Activated CD4-positive, alpha-beta T cell treated with anti-CD3 and anti-CD28 coated beads, Interleukin-2, amount 50 U/mL, for 1 hour (primary cell): ENCODE measurements at regions not wholly inside any gene's neighbourhood (a gene's known extent, or its start where the extent isn't known, plus 50 kb on each side); places are given as distances from the start of the nearest gene placed in this dataset.

Source experiments
- DNase-seq: peaks from one replicate; pipeline ENCODE4 v3.0.0-alpha.2; 2020

- DNase-seq: no peak
These were observed 889.2 kb downstream of the PDCD6IP start for GRCh38 chr3:34687671-34688070.

- DNase-seq: no peak
These were observed 898.4 kb downstream of the PDCD6IP start for GRCh38 chr3:34696831-34697230.

DNA sequence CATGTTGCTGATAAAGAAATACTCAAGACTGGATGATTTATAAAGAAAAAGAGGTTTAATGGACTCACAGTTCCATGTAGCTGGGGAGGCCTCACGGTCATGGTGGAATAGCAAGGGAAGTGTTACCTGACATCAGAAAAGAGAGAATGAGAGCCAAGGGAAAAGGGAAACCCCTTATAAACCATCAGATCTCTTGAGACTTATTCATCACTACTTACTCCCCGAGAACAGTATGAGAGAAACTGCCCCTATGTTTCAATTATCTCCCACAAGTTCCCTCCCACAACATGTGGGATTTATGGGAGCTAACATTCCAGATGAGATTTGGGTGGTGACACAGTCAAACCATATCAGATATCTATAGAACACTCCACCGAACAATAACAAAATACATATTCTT, 904.6 kb downstream of the PDCD6IP start:
- DNase-seq: no peak

DNA sequence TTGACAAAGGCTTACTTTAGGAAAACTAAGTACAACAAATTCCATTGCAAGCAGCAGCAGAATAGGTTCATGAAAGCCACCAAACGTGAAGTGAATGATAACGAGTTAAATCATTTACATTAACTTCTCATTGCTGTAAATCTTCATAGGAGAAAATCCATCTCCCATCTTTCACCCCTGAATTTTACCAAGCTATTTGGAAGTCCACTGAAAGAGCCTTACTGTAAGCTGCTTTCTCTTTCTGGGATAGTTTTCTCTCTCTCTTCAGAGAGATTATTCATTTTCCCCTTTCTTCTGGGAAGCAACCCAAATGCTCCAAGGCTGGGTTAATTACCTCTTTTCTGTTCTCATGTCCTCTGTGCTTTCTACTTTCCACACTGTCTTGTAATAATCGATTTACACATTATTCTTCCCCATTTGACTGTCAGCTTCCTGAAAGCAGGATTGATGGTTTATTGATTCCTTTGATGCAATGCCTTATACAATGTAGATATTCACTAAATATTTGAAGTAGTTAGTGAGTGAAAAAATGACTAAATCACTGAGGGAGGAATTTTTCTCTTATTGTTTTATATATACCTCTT, 914.3 kb upstream of the ARPP21 start:
- DNase-seq: no peak

DNA sequence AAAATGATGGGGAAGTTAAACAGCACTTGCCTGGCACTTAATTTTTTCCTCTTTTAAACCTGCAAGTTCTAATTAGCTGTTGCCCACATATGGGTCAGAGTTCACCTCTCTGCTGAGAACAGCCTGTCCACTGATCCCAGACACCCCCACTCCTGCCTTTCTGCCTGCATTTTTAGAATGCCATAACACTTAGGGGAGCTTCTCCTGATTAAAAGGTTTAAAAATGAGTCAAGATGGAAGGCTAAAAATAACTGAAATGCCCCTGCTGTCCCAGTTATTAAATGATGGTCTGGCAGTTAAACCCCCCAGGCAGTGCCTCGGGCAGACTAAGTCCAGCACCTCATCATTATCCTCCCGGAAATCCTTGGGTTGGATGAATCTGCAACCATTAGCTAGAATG, 913.6 kb upstream of the ARPP21 start:
- DNase-seq: no peak

DNA sequence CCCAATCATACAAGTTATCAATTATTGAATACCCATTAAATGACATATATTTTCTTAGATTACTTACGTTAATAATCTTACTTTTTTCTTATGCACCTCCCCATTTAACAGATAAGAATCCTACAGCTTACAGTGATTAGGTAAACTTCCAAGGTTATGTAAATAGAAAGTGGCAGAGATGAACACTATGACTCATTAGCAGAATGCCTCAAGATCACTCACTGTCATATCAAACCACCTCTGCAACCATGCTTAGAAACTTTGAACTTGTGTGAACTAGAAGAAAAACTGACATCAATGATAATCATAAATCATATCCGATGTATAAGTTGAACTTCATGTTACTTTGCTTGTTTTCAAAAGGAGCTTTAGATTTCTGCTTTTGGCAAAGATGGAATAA, 911.6 kb upstream of the ARPP21 start:
- no peak for DNase-seq

DNA sequence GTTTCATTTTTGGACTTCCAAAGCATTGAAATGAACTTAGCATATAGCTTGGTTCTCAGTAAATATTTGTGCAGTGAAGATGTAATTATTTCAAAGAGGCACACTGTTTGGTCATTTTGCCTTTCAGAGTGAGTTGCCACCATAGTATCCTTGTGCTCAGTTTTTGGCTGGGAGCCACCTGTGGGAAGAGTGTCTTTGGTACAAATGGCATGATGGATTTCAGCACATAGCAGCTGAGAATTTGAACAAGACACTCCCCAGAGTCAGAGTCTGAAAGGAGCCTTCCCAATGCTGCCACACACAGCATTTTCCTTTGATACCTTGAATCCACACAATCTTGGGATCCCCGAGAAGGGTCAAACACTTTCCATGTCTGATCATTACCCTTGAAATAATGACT, 897.2 kb upstream of the ARPP21 start:
- DNase-seq: no peak

GRCh38 chr3:34758630-34759261, 880.6 kb upstream of the ARPP21 start:
- DNase-seq: no peak

- DNase-seq: no peak
These were observed 861.9 kb upstream of the ARPP21 start for GRCh38 chr3:34777386-34777785.

DNA sequence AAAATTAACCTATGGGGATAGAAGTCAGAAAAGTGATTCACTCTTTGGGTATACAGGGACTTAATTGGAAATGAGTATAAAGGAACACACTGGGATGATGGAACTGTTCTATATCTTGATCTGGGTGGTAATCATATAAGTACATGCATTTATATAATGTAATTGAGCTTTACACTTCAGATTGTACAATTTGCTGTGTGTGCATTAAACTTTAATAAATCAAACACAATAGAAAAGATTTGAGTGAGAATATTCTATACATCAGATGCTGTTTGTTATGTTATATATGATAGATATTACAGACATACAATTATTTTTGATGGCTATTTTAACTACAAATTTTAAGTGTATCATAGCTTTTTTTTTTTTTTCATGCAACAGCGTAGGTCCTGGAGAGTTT, 860.2 kb upstream of the ARPP21 start:
- no peak for DNase-seq

DNA sequence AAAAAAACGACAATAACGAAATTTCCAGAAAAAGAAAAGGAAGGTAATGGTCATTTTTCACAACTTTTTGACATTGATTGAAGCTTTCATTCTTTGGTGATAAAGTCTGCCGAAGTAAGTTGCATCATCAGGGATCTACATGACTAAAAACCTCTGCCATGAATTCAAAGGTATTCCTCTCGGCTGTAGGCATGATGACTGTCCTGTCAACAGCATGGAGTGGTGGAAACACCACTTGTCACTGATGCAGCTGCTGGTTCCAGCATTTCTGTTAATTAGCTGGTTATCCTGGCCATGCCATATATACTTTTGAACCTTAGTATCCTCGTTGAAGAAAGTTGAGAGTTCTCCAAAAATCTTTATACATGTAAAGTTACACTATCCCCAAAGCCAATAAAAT, 859.0 kb upstream of the ARPP21 start:
- no peak for DNase-seq

GRCh38 chr3:34780973-34781372, 858.4 kb upstream of the ARPP21 start:
- no peak for DNase-seq

DNA sequence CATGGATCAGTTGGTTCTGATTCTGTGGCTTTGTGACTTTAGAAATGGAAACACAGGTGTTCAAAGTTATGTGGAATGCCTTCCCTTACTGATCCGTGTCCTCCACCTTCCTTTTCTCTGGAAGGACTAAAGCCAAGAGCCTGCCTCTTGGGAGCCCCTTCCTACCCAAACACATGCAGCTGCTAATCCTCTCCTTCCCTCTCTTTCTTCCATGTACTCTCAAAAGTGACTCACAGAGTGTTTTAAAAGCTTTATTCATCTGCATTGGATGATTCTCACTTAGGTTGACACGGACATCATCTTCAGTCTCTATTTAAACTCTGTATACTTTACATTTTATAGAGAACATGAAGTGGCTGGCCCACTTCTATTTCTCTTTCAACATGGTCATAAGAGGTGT, 856.5 kb upstream of the ARPP21 start:
- DNase-seq: no peak

DNA sequence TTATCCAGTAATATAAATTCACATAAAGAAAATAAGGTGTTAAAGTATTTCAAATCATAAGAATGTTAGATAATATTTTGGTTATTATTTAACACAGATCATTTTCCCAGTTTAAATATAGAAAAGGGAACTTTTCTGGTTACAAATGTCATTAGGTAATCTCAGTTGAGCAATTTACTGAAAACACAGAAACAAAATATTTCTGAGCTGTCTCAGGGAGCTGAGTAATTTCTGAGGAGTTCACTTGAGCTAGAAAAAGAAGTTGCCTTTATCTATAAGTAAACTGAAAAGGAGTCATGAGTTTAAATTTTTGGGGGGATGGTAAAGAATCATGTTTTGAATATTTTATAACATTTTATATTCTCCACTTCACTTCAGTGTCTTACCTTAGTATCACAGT, 855.4 kb upstream of the ARPP21 start:
- DNase-seq: no peak

- no peak for DNase-seq
These were observed 846.3 kb upstream of the ARPP21 start for GRCh38 chr3:34793057-34793456.

GRCh38 chr3:34807611-34808010, 831.7 kb upstream of the ARPP21 start:
- DNase-seq: no peak

DNA sequence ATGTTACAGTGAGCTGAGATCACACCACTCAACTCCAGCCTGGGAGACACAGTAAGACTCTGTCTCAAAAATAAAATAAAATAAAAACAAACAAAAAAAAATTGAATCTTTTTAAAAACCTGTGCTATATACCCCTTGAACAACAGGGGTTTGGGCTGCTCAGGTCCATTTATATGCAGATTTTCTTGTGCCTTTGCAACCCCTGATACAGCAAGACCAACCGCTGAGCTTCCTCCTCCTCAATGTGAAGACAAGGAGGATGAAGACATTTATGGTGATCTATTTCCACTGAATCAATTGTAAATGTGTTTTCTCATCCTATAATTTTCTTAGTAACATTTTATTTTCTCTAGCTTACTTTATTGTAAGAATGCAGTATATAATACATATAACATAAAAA, 831.0 kb upstream of the ARPP21 start:
- DNase-seq: no peak

- no peak for DNase-seq
These were observed 810.5 kb upstream of the ARPP21 start for GRCh38 chr3:34828847-34829246.

- DNase-seq: no peak
These were observed 806.3 kb upstream of the ARPP21 start for GRCh38 chr3:34832865-34833508.

DNA sequence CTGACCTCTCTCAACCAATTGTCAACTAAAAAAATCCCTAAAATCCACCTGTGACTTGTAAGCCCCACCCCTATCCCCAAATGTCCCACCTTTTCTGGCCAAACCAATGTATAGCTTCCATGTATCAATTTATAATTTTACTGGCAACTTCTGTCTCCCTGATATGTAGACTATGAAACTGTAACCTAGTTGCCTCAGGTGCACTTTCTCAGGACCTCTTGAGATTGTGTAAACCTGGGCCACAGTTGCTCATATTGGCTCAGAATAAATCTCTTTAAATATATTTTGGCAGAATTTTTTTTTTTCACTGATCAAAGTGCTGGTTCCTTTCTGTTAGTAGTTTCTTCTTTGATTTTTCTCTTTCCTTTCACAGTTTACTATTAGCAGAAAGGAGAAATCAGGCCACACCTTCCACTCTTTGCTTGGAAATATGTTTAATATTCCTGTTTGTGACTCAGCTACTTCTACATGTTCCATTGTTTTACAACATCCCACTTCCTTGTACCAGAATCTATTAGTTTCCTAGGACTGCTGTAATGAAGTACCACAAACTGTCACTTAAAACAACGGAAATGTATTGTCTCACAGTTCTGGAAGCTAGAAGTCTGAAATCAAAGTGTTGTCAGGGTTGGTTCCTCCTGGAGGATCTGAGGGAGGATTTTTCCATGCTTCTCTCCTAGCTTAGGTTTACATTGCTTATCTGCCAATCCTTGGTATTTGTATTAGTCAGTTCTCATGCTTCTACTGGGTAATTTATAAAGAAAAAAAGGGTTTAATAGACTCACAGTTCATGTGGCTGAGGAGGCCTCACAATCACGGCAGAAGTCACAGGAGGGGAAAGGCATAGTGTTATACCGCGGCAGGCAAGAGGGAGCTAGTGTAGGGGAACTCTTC, 801.2 kb upstream of the ARPP21 start:
- DNase-seq: no peak

DNA sequence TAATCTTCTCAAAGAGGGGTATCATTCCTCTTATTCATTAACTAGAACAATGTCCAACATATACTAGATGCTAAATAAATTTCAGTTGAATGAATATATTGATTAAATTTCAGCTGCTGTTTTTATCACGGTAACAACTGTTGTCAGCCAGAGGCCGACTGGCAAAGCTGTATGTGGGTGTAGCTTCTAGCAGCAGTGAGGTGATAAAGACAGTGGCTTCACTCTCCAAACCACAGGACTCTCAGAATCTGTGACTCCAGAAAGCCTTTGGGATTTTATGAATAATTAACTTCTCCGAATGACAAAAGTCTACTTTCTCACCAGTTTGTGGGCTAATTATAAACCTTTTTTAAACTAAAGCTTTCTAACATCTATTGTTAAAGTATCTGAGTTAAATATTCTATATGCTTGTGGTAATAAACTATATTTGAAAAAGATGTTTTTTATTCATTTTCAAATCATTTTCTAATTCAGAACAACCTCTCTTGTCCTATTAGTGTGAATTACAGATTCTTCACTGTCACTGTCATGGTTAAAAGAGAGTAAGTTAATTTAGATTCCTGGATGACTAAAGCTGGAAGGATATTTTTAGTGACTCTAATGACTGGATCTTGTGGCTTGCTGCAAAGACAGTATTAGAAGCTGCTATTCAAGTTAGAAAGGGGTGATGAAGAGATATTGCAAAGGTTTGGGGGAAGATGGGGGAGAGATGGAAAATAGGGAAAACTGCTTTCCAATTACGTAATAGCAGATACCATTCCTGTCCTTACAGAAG, 796.4 kb upstream of the ARPP21 start:
- DNase-seq: no peak

GRCh38 chr3:34844323-34844620, 795.1 kb upstream of the ARPP21 start:
- DNase-seq: no peak

DNA sequence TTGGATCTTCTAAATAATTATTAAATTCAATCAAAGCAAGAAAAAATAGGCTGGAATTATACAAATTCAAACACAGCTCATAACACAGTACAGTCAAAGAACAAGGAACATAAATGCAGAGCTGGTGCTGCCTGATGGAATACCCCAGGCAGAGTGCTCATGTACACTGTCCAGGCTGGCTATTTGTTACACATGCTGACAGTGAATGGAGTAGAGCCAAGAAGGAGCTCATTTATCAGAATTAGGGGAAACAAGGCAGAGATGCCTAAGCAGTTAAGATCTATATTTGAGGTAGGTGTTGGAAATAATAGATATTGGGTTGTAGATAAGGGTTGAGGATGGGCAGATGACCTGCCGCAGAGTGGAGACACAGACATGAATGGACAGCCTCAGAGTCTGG, 788.2 kb upstream of the ARPP21 start:
- no peak for DNase-seq
